ENCODE measurements at regions not wholly inside any gene's neighbourhood (a gene's known extent, or its start where the extent isn't known, plus 50 kb on each side); places are given as distances from the start of the nearest gene placed in this dataset.

DNA sequence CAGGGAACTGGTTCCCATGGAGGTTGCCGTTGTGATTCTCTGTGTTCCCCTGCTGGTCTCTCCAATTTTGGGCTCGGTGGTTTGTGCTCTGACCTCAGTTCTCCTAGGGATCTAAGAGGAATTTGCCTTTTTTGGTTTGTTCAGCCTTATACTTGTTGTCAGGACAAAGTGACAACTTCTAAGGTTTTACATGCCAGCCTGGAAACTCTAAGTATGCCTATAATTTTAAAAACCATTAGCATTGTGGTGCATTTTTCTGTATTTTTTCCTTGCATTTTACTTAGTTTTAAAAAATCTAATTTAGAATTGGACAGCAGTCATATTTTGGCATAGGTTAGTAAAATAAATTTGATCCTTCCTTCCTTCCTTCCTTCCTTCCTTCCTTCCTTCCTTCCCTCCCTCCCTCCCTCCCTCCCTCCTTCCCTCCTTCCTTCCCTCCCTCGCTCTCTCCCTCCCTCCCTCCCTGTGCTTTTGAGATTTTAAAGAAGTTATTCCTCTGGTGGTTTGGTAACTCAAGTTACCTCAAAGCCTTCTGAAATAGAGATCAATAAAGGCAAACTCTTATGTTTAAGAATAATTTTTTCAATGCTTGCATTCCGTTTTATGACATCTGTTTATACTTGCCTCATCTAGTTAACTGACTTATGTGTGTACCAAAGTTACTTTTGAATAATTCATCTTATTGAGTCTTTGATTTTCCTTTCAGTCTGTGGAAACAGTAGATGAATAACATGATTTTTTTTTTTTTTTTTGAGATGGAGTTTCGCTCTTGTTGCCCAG is 141.3 kb upstream of the RGS17 start:
- Histone ChIP-seq H3K36me3 (no peaks in the 10 kb centered on the region), H3K27ac (no peak overlapping the region), H3K4me1 (no peaks in the 10 kb centered on the region), H3K9me3 (no peaks in the 10 kb centered on the region), H3K4me3 (replicated peaks in 1 of 3) (no peak overlapping the region), H3K27me3 (no peaks in the 10 kb centered on the region)
- intact Hi-C loops (cut with DNase I): no loop called here
- 84 to 93% methylated on average over 5 of the region's 5 CpGs for WGBS, 2 donors
- no peak for DNase-seq
- TF ChIP-seq, protein P1, sequence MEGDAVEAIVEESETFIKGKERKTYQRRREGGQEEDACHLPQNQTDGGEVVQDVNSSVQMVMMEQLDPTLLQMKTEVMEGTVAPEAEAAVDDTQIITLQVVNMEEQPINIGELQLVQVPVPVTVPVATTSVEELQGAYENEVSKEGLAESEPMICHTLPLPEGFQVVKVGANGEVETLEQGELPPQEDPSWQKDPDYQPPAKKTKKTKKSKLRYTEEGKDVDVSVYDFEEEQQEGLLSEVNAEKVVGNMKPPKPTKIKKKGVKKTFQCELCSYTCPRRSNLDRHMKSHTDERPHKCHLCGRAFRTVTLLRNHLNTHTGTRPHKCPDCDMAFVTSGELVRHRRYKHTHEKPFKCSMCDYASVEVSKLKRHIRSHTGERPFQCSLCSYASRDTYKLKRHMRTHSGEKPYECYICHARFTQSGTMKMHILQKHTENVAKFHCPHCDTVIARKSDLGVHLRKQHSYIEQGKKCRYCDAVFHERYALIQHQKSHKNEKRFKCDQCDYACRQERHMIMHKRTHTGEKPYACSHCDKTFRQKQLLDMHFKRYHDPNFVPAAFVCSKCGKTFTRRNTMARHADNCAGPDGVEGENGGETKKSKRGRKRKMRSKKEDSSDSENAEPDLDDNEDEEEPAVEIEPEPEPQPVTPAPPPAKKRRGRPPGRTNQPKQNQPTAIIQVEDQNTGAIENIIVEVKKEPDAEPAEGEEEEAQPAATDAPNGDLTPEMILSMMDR (IDR thresholded peaks at IDR 0.05): no peak
- TF ChIP-seq POLR2A (IDR thresholded peaks at IDR 0.05): no peak

DNA sequence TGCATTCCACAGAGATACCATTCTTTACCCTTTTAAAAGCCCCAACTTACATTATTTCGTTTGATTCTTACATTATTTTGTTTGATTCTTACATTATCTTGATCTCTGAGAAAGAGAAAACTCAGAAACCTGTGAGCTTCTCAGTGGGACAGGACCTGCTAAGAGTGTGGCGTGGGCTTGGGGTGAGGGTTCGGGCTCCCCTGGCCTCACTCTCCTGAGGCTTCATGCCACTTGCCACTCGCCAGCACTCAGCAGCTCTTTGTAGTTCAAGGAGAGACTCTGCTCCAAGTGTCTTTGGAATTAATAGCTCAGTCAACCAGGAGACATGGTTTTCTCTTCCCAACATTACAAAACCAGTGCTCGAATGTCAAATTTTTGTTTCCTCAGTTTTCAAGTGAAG is 132.4 kb upstream of the RGS17 start:
- no peak overlapping the region for H3K27ac ChIP-seq
- no peaks in the 10 kb centered on the region for H3K4me1 ChIP-seq
- 88% methylated on average over 5 of the region's 5 CpGs for WGBS, 2 donors
- no peaks in the 10 kb centered on the region for H3K27me3 ChIP-seq
- no peaks in the 10 kb centered on the region for H3K36me3 ChIP-seq
- no peak overlapping the region for H3K4me3 ChIP-seq (replicated peaks in 1 of 3)
- DNase-seq: no peak
- intact Hi-C loops (cut with DNase I): no loop called here
- no peaks in the 10 kb centered on the region for H3K9me3 ChIP-seq
- no peak for TF ChIP-seq POLR2A (IDR thresholded peaks at IDR 0.05)
- TF ChIP-seq, protein P1 (IDR thresholded peaks at IDR 0.05): no peak

GRCh38 chr6:153251326-153251725 is 120.2 kb upstream of the RGS17 start:
- TF ChIP-seq, protein P1 (IDR thresholded peaks at IDR 0.05): no peak
- TF ChIP-seq POLR2A (IDR thresholded peaks at IDR 0.05): no peak
- Histone ChIP-seq H3K4me3 (replicated peaks in 1 of 3) (no peak overlapping the region), H3K9me3 (no peaks in the 10 kb centered on the region), H3K27me3 (no peaks in the 10 kb centered on the region), H3K36me3 (no peaks in the 10 kb centered on the region), H3K4me1 (no peaks in the 10 kb centered on the region), H3K27ac (no peak overlapping the region)
- intact Hi-C loops (cut with DNase I): no loop called here
- no peak for DNase-seq

GRCh38 chr6:153237670-153238069 is 106.6 kb upstream of the RGS17 start:
- Histone ChIP-seq H3K9me3 (no peaks in the 10 kb centered on the region), H3K4me3 (replicated peaks in 1 of 3) (no peak overlapping the region), H3K27ac (peak overlapping the region; percentile 1 to 21 (median 6)), H3K27me3 (no peaks in the 10 kb centered on the region), H3K4me1 (peaks cover 12 to 16% of the 10 kb centered on the region in 2 donors), H3K36me3 (no peaks in the 10 kb centered on the region)
- TF ChIP-seq, protein P1 (IDR thresholded peaks at IDR 0.05): no peak
- TF ChIP-seq POLR2A (IDR thresholded peaks at IDR 0.05): no peak
- 36% methylated on average over 3 of the region's 3 CpGs for WGBS, 2 donors
- DNase-seq: no peak
- intact Hi-C loops (cut with DNase I): loop anchor here (10.0 kb wide), 1 partner anchor 277 kb away; no protein-coding TSS in a partner anchor

DNA sequence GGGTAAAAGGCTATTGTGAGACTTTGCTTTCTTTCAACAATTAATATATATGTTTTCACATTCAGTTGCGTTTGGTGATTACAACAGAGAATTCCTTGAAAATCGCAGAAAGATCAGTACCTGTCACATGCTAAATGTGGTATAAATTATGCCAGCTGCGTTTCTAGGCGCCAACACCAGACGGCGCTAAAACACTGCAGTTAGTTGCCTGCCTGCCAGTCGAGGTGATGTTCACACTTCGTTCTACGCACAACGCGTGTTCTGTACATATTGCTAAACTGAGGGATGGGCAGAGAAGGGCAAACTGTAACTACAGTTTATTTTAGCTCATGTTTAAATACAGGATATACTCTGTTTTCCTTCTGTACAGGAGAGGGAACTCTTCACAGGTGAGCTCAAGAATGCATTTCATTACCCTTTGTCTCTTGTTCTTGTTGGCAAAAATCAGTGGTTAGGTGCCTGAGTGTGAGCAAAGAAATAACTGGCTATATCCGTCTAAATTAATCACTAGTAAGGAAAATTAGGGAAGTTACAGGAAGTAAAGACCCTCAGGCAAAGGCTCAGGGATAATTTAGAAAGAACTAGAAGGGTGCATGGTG is 100.1 kb upstream of the RGS17 start:
- TF ChIP-seq, protein P1 (IDR thresholded peaks at IDR 0.05): peak; percentile 85 to 100 (median 96)
- no peak for TF ChIP-seq POLR2A (IDR thresholded peaks at IDR 0.05)
- intact Hi-C loops (cut with DNase I): loop anchor here (10.0 kb wide), 1 partner anchor 284 kb away; no protein-coding TSS in a partner anchor

More for the DNA sequence above, 100.1 kb upstream of the RGS17 start:
- Histone ChIP-seq H3K9me3 (no peaks in the 10 kb centered on the region), H3K27ac (no peak overlapping the region), H3K27me3 (no peaks in the 10 kb centered on the region), H3K4me3 (replicated peaks in 1 of 3) (no peak overlapping the region), H3K4me1 (peaks cover 12 to 14% of the 10 kb centered on the region in 2 donors), H3K36me3 (no peaks in the 10 kb centered on the region)
- WGBS, 2 donors: 4 to 5% methylated on average over 12 of the region's 12 CpGs
- DNase-seq: peak; percentile 85 to 88
